ENCODE measurements at regions not wholly inside any gene's neighbourhood (a gene's known extent, or its start where the extent isn't known, plus 50 kb on each side); places are given as distances from the start of the nearest gene placed in this dataset.

DNA sequence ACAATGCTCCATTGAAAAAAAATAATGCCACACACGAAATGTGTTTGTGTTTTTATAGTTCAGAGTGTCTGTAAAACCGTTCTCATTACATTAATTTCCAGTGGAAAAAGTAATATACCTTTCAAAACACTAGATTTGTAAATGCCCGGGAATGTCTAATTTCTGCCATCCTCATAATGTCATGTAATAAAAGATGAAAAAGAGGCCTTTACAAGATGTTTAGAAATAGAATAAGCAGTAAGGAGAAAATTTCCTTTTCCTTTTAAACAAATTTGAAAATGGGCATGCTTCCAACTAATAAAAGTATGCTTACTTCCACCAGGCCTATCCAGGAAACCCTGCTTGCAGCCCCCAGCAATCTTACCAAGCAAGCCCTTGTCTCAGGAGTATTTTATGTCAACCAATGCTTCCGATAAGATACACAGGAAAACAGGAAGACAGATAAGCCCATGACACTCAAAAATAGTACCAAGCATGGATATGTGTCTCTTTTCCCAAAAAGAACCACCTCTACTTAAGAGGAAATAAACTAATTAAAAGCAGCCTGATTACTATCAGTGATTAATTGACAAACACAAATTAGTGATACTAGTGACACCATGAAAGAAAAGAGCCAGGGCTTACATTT is 894.7 kb upstream of the INTU start:
- TF ChIP-seq ETV6 (CRISPR knock-in tag; IDR thresholded peaks at IDR 0.05) (no peak), ZNF138 (CRISPR knock-in tag; conservative IDR thresholded peaks at IDR 0.05) (no peak), ZNF121 (CRISPR knock-in tag; IDR thresholded peaks at IDR 0.05) (no peak), SOX15 (CRISPR knock-in tag; IDR thresholded peaks at IDR 0.05) (no peak), ZNF317 (CRISPR knock-in tag; IDR thresholded peaks at IDR 0.05; ENCODE audit: borderline replicate concordance, low read depth) (no peak)
- no peak for ATAC-seq
- Mint-ChIP-seq H3K36me3 (no peaks in the 10 kb centered on the region), H3K27me3 (ENCODE audit: low read depth) (no peaks in the 10 kb centered on the region), H3K4me1 (no peaks in the 10 kb centered on the region), H3K27ac (no peak overlapping the region), H3K4me3 (no peak overlapping the region), H3K9me3 (no peaks in the 10 kb centered on the region)
- no peak for DNase-seq (ENCODE audit: low spot score)
- ChIA-PET POLR2A (no interaction called here), CTCF (no interaction called here)

DNA sequence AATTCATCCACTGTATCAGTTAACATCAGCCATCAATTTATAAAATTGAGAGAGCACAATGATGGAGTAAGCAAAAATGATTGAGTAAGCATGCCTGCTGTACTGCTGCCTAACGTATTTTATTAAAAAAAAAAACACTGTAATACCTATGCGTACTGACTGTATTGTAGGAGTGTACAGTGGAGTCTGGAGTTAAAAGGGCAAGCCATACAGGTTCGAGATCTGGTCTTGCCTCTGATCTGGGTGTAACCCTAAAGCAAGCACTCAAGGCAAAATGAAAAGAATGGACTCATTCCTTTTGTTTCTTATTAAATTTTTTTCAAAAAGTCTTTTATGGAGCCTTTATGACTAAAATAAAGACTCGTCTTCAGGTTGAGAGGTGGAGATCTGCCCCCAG is 894.2 kb upstream of the INTU start:
- H3K36me3 Mint-ChIP-seq = no peaks in the 10 kb centered on the region
- H3K9me3 Mint-ChIP-seq = no peaks in the 10 kb centered on the region
- no peak overlapping the region for H3K4me3 Mint-ChIP-seq
- ChIA-PET POLR2A (no interaction called here), CTCF (no interaction called here)
- DNase-seq (ENCODE audit: low spot score) = no peak
- H3K4me1 Mint-ChIP-seq = no peaks in the 10 kb centered on the region
- no peak for ATAC-seq
- no peaks in the 10 kb centered on the region for H3K27me3 Mint-ChIP-seq (ENCODE audit: low read depth)
- no peak overlapping the region for H3K27ac Mint-ChIP-seq
- TF ChIP-seq ZNF396 (CRISPR knock-in tag; IDR thresholded peaks at IDR 0.05; ENCODE audit: borderline replicate concordance) = no peak
- no peak for TF ChIP-seq PRRX2 (CRISPR knock-in tag; IDR thresholded peaks at IDR 0.05)
- no peak for TF ChIP-seq ZNF121 (CRISPR knock-in tag; IDR thresholded peaks at IDR 0.05)
- TF ChIP-seq, protein P1, sequence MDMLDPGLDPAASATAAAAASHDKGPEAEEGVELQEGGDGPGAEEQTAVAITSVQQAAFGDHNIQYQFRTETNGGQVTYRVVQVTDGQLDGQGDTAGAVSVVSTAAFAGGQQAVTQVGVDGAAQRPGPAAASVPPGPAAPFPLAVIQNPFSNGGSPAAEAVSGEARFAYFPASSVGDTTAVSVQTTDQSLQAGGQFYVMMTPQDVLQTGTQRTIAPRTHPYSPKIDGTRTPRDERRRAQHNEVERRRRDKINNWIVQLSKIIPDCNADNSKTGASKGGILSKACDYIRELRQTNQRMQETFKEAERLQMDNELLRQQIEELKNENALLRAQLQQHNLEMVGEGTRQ (CRISPR knock-in tag; IDR thresholded peaks at IDR 0.05) = no peak
- TF ChIP-seq, protein P2, sequence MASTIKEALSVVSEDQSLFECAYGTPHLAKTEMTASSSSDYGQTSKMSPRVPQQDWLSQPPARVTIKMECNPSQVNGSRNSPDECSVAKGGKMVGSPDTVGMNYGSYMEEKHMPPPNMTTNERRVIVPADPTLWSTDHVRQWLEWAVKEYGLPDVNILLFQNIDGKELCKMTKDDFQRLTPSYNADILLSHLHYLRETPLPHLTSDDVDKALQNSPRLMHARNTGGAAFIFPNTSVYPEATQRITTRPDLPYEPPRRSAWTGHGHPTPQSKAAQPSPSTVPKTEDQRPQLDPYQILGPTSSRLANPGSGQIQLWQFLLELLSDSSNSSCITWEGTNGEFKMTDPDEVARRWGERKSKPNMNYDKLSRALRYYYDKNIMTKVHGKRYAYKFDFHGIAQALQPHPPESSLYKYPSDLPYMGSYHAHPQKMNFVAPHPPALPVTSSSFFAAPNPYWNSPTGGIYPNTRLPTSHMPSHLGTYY (CRISPR knock-in tag; IDR thresholded peaks at IDR 0.05) = no peak
- TF ChIP-seq ELF4 (CRISPR knock-in tag; IDR thresholded peaks at IDR 0.05; ENCODE audit: low read depth) = no peak

DNA sequence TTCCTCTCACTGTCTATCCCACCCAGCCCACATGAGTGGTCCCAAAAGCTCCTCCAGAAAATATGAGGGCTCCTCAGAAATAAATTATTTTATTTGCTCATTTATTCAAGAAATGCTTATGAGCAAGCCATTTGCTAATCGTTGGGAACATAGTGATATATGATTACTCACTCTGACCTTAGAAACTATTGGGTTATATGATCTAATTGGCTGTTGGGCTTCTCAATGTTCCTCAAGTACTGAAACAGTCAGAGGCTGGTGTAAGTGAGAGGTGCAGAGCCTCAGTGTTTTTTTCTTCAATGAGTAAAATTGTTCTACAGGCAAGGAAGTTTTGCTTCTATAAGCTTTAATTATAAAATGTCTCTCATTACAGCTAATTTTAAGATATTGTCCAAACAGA is 893.8 kb upstream of the INTU start:
- ChIA-PET POLR2A (no interaction called here), CTCF (no interaction called here)
- H3K4me1 Mint-ChIP-seq = no peaks in the 10 kb centered on the region
- no peaks in the 10 kb centered on the region for H3K27me3 Mint-ChIP-seq (ENCODE audit: low read depth)
- H3K27ac Mint-ChIP-seq = no peak overlapping the region
- H3K36me3 Mint-ChIP-seq = no peaks in the 10 kb centered on the region
- H3K9me3 Mint-ChIP-seq = no peaks in the 10 kb centered on the region
- no peak for ATAC-seq
- no peak for DNase-seq (ENCODE audit: low spot score)
- no peak overlapping the region for H3K4me3 Mint-ChIP-seq
- no peak for TF ChIP-seq NR3C1 (CRISPR knock-in tag; conservative IDR thresholded peaks at IDR 0.05; ENCODE audit: low read depth)
- TF ChIP-seq, protein P3, sequence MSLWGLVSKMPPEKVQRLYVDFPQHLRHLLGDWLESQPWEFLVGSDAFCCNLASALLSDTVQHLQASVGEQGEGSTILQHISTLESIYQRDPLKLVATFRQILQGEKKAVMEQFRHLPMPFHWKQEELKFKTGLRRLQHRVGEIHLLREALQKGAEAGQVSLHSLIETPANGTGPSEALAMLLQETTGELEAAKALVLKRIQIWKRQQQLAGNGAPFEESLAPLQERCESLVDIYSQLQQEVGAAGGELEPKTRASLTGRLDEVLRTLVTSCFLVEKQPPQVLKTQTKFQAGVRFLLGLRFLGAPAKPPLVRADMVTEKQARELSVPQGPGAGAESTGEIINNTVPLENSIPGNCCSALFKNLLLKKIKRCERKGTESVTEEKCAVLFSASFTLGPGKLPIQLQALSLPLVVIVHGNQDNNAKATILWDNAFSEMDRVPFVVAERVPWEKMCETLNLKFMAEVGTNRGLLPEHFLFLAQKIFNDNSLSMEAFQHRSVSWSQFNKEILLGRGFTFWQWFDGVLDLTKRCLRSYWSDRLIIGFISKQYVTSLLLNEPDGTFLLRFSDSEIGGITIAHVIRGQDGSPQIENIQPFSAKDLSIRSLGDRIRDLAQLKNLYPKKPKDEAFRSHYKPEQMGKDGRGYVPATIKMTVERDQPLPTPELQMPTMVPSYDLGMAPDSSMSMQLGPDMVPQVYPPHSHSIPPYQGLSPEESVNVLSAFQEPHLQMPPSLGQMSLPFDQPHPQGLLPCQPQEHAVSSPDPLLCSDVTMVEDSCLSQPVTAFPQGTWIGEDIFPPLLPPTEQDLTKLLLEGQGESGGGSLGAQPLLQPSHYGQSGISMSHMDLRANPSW (CRISPR knock-in tag; conservative IDR thresholded peaks at IDR 0.05; ENCODE audit: low read depth) = no peak
- TF ChIP-seq, protein P4, sequence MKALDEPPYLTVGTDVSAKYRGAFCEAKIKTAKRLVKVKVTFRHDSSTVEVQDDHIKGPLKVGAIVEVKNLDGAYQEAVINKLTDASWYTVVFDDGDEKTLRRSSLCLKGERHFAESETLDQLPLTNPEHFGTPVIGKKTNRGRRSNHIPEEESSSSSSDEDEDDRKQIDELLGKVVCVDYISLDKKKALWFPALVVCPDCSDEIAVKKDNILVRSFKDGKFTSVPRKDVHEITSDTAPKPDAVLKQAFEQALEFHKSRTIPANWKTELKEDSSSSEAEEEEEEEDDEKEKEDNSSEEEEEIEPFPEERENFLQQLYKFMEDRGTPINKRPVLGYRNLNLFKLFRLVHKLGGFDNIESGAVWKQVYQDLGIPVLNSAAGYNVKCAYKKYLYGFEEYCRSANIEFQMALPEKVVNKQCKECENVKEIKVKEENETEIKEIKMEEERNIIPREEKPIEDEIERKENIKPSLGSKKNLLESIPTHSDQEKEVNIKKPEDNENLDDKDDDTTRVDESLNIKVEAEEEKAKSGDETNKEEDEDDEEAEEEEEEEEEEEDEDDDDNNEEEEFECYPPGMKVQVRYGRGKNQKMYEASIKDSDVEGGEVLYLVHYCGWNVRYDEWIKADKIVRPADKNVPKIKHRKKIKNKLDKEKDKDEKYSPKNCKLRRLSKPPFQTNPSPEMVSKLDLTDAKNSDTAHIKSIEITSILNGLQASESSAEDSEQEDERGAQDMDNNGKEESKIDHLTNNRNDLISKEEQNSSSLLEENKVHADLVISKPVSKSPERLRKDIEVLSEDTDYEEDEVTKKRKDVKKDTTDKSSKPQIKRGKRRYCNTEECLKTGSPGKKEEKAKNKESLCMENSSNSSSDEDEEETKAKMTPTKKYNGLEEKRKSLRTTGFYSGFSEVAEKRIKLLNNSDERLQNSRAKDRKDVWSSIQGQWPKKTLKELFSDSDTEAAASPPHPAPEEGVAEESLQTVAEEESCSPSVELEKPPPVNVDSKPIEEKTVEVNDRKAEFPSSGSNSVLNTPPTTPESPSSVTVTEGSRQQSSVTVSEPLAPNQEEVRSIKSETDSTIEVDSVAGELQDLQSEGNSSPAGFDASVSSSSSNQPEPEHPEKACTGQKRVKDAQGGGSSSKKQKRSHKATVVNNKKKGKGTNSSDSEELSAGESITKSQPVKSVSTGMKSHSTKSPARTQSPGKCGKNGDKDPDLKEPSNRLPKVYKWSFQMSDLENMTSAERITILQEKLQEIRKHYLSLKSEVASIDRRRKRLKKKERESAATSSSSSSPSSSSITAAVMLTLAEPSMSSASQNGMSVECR (CRISPR knock-in tag; IDR thresholded peaks at IDR 0.05; ENCODE audit: borderline replicate concordance) = no peak
- TF ChIP-seq, protein P5, sequence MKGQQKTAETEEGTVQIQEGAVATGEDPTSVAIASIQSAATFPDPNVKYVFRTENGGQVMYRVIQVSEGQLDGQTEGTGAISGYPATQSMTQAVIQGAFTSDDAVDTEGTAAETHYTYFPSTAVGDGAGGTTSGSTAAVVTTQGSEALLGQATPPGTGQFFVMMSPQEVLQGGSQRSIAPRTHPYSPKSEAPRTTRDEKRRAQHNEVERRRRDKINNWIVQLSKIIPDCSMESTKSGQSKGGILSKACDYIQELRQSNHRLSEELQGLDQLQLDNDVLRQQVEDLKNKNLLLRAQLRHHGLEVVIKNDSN (CRISPR knock-in tag; IDR thresholded peaks at IDR 0.05) = no peak
- no peak for TF ChIP-seq ZBTB21 (CRISPR knock-in tag; IDR thresholded peaks at IDR 0.05; ENCODE audit: borderline replicate concordance)
- TF ChIP-seq ZNF423 (CRISPR knock-in tag; IDR thresholded peaks at IDR 0.05) = no peak
- no peak for TF ChIP-seq GTF2I (CRISPR knock-in tag; conservative IDR thresholded peaks at IDR 0.05)
- no peak for TF ChIP-seq TP53 (CRISPR knock-in tag; IDR thresholded peaks at IDR 0.05)
- TF ChIP-seq CREB1 (CRISPR knock-in tag; IDR thresholded peaks at IDR 0.05) = no peak
- TF ChIP-seq, protein P6, sequence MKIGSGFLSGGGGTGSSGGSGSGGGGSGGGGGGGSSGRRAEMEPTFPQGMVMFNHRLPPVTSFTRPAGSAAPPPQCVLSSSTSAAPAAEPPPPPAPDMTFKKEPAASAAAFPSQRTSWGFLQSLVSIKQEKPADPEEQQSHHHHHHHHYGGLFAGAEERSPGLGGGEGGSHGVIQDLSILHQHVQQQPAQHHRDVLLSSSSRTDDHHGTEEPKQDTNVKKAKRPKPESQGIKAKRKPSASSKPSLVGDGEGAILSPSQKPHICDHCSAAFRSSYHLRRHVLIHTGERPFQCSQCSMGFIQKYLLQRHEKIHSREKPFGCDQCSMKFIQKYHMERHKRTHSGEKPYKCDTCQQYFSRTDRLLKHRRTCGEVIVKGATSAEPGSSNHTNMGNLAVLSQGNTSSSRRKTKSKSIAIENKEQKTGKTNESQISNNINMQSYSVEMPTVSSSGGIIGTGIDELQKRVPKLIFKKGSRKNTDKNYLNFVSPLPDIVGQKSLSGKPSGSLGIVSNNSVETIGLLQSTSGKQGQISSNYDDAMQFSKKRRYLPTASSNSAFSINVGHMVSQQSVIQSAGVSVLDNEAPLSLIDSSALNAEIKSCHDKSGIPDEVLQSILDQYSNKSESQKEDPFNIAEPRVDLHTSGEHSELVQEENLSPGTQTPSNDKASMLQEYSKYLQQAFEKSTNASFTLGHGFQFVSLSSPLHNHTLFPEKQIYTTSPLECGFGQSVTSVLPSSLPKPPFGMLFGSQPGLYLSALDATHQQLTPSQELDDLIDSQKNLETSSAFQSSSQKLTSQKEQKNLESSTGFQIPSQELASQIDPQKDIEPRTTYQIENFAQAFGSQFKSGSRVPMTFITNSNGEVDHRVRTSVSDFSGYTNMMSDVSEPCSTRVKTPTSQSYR (CRISPR knock-in tag; IDR thresholded peaks at IDR 0.05) = no peak
